ENCODE measurements at regions not wholly inside any gene's neighbourhood (a gene's known extent, or its start where the extent isn't known, plus 50 kb on each side); places are given as distances from the start of the nearest gene placed in this dataset.
"Not testable (repeated sequence)": the region's sequence is repeated elsewhere in the genome, so short reads cannot be mapped to it uniquely, and the experiment has no call there.

GRCh38 chr18:73118121-73118816, 250.5 kb upstream of the NETO1 start:
- TF ChIP-seq, protein P1, sequence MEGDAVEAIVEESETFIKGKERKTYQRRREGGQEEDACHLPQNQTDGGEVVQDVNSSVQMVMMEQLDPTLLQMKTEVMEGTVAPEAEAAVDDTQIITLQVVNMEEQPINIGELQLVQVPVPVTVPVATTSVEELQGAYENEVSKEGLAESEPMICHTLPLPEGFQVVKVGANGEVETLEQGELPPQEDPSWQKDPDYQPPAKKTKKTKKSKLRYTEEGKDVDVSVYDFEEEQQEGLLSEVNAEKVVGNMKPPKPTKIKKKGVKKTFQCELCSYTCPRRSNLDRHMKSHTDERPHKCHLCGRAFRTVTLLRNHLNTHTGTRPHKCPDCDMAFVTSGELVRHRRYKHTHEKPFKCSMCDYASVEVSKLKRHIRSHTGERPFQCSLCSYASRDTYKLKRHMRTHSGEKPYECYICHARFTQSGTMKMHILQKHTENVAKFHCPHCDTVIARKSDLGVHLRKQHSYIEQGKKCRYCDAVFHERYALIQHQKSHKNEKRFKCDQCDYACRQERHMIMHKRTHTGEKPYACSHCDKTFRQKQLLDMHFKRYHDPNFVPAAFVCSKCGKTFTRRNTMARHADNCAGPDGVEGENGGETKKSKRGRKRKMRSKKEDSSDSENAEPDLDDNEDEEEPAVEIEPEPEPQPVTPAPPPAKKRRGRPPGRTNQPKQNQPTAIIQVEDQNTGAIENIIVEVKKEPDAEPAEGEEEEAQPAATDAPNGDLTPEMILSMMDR (conservative IDR thresholded peaks at IDR 0.05; ENCODE audit: low read length): no peak
- TF ChIP-seq EZH2phosphoT487 (IDR thresholded peaks at IDR 0.05; ENCODE audit: borderline replicate concordance): no peak
- H3K4me2 ChIP-seq (ENCODE audit: low read depth, low read length, poor library complexity, severe bottlenecking): no peak overlapping the region
- H4K20me1 ChIP-seq (ENCODE audit: insufficient read depth, low read length, poor library complexity, severe bottlenecking): no peaks in the 10 kb centered on the region
- H3K27me3 ChIP-seq (ENCODE audit: insufficient read depth, low read length, poor library complexity, severe bottlenecking): no peaks in the 10 kb centered on the region
- H2AFZ ChIP-seq (ENCODE audit: low read length): no peak overlapping the region
- no peak overlapping the region for H3K9ac ChIP-seq (ENCODE audit: low read depth, low read length, poor library complexity, severe bottlenecking)
- no peaks in the 10 kb centered on the region for H3K36me3 ChIP-seq (ENCODE audit: insufficient read depth, low read length)
- no peak overlapping the region for H3K4me3 ChIP-seq (ENCODE audit: low read length, poor library complexity, severe bottlenecking)
- H3K9me2 ChIP-seq (replicated peaks; ENCODE audit: low read depth, low read length): no peaks in the 10 kb centered on the region
- no peaks in the 10 kb centered on the region for H3K9me3 ChIP-seq (ENCODE audit: insufficient read depth, low read depth, low read length)
- H3K79me2 ChIP-seq (ENCODE audit: insufficient read depth, low read length): no peaks in the 10 kb centered on the region
- H3F3A ChIP-seq (ENCODE audit: low read depth): no peaks in the 10 kb centered on the region
- peaks cover 9% of the 10 kb centered on the region for H3K4me1 ChIP-seq (ENCODE audit: insufficient read depth, low read length, poor library complexity, severe bottlenecking)

DNA sequence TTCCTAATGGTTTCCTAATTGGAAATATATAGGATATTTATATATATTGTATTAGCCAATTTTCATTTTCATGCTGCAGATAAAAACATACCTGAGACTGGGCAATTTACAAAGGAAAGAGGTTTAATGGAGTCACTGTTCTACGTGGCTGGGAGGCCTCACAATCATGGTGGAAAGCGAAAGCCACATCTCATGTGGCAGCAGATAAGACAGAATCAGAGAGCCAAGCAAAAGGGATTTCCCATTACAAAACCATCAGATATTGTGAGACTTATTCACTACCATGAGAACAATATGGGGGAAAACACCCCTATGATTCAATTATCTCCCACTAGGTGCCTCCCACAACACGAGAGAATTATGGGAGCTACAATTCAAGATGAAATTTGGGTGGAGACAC, 242.5 kb upstream of the NETO1 start:
- Histone ChIP-seq H3K4me2 (ENCODE audit: low read depth, low read length, poor library complexity, severe bottlenecking) (no peak overlapping the region), H3K79me2 (ENCODE audit: insufficient read depth, low read length) (no peaks in the 10 kb centered on the region), H4K20me1 (ENCODE audit: insufficient read depth, low read length, poor library complexity, severe bottlenecking) (no peaks in the 10 kb centered on the region), H3K4me3 (ENCODE audit: low read length, poor library complexity, severe bottlenecking) (no peak overlapping the region), H3K9ac (ENCODE audit: low read depth, low read length, poor library complexity, severe bottlenecking) (no peak overlapping the region), H3F3A (ENCODE audit: low read depth) (no peaks in the 10 kb centered on the region), H2AFZ (ENCODE audit: low read length) (0 out of 2 replicates have a peak overlapping the region, but pooled peaks have one; percentile 34), H3K9me3 (ENCODE audit: insufficient read depth, low read depth, low read length) (no peaks in the 10 kb centered on the region), H3K4me1 (ENCODE audit: insufficient read depth, low read length, poor library complexity, severe bottlenecking) (no peaks in the 10 kb centered on the region), H3K27me3 (ENCODE audit: insufficient read depth, low read length, poor library complexity, severe bottlenecking) (no peaks in the 10 kb centered on the region), H3K9me2 (replicated peaks; ENCODE audit: low read depth, low read length) (no peaks in the 10 kb centered on the region), H3K36me3 (ENCODE audit: insufficient read depth, low read length) (no peaks in the 10 kb centered on the region)
- no peak for TF ChIP-seq EZH2phosphoT487 (IDR thresholded peaks at IDR 0.05; ENCODE audit: borderline replicate concordance)
- TF ChIP-seq, protein P1 (conservative IDR thresholded peaks at IDR 0.05; ENCODE audit: low read length): no peak

- H3K9me2 ChIP-seq (replicated peaks; ENCODE audit: low read depth, low read length): no peaks in the 10 kb centered on the region
These were observed 234.2 kb upstream of the NETO1 start for GRCh38 chr18:73101977-73102376.

GRCh38 chr18:73101491-73101890, 233.7 kb upstream of the NETO1 start:
- H3K9ac ChIP-seq (ENCODE audit: low read depth, low read length, poor library complexity, severe bottlenecking); H3K4me3 ChIP-seq (ENCODE audit: low read length, poor library complexity, severe bottlenecking); H2AFZ ChIP-seq (ENCODE audit: low read length); H3K4me2 ChIP-seq (ENCODE audit: low read depth, low read length, poor library complexity, severe bottlenecking); H3K79me2 ChIP-seq (ENCODE audit: insufficient read depth, low read length); H3F3A ChIP-seq (ENCODE audit: low read depth); H3K9me3 ChIP-seq (ENCODE audit: insufficient read depth, low read depth, low read length); H3K27me3 ChIP-seq (ENCODE audit: insufficient read depth, low read length, poor library complexity, severe bottlenecking); H3K9me2 ChIP-seq (replicated peaks; ENCODE audit: low read depth, low read length); H3K36me3 ChIP-seq (ENCODE audit: insufficient read depth, low read length); H4K20me1 ChIP-seq (ENCODE audit: insufficient read depth, low read length, poor library complexity, severe bottlenecking); H3K4me1 ChIP-seq (ENCODE audit: insufficient read depth, low read length, poor library complexity, severe bottlenecking): not testable (repeated sequence)

More at GRCh38 chr18:73101977-73102376, 234.2 kb upstream of the NETO1 start:
- no peak overlapping the region for H3K4me2 ChIP-seq (ENCODE audit: low read depth, low read length, poor library complexity, severe bottlenecking)
- no peaks in the 10 kb centered on the region for H3K4me1 ChIP-seq (ENCODE audit: insufficient read depth, low read length, poor library complexity, severe bottlenecking)
- no peaks in the 10 kb centered on the region for H3K9me3 ChIP-seq (ENCODE audit: insufficient read depth, low read depth, low read length)
- no peak overlapping the region for H3K4me3 ChIP-seq (ENCODE audit: low read length, poor library complexity, severe bottlenecking)
- no peaks in the 10 kb centered on the region for H3K36me3 ChIP-seq (ENCODE audit: insufficient read depth, low read length)
- H3F3A ChIP-seq (ENCODE audit: low read depth): no peaks in the 10 kb centered on the region
- H4K20me1 ChIP-seq (ENCODE audit: insufficient read depth, low read length, poor library complexity, severe bottlenecking): no peaks in the 10 kb centered on the region
- H3K79me2 ChIP-seq (ENCODE audit: insufficient read depth, low read length): no peaks in the 10 kb centered on the region
- H3K27me3 ChIP-seq (ENCODE audit: insufficient read depth, low read length, poor library complexity, severe bottlenecking): no peaks in the 10 kb centered on the region
- H3K9ac ChIP-seq (ENCODE audit: low read depth, low read length, poor library complexity, severe bottlenecking): no peak overlapping the region
- no peak overlapping the region for H2AFZ ChIP-seq (ENCODE audit: low read length)
- TF ChIP-seq, protein P1 (conservative IDR thresholded peaks at IDR 0.05; ENCODE audit: low read length): no peak
- no peak for TF ChIP-seq EZH2phosphoT487 (IDR thresholded peaks at IDR 0.05; ENCODE audit: borderline replicate concordance)

All from Loucy (cell line).